Neural cell (in vitro differentiated cells): ENCODE measurements at regions not wholly inside any gene's neighbourhood (a gene's known extent, or its start where the extent isn't known, plus 50 kb on each side); places are given as distances from the start of the nearest gene placed in this dataset.
A peak's percentile ranks its signal among the peaks of the same experiment; 100 is the strongest.

Source experiments
- H2AFZ ChIP-seq: fragments of 200-600, 300-800 bp; sonication (generic), shearing (Covaris generic); 2 replicates; pipeline ENCODE4 v1.6.0; 2014; ENCODE audit warnings: low read depth, mild to moderate bottlenecking, antibody characterized with exemption, low read length, moderate library complexity
- H3F3A ChIP-seq: fragments of 200-600 bp; shearing (Covaris generic); 2 replicates; pipeline ENCODE4 v1.6.1; 2016; ENCODE audit warnings: mild to moderate bottlenecking, moderate library complexity, mixed read lengths, antibody characterized with exemption, low read length; ENCODE audit not compliant: insufficient read depth, poor library complexity, severe bottlenecking
- H3K27ac ChIP-seq: fragments of 200-600, 300-800 bp; sonication (generic), shearing (Covaris generic); 2 replicates; pipeline ENCODE4 v1.5.1; 2014; ENCODE audit warnings: mild to moderate bottlenecking, low read length, moderate library complexity
- H3K27me3 ChIP-seq: fragments of 300-800, 200-600 bp; sonication (generic), shearing (Covaris generic); 2 replicates; pipeline ENCODE4 v1.6.0; 2014; ENCODE audit warnings: mild to moderate bottlenecking, low read depth, low read length, moderate library complexity; ENCODE audit not compliant: insufficient read depth
- H3K36me3 ChIP-seq: fragments of 300-800, 200-600 bp; sonication (generic), shearing (Covaris generic); 2 replicates; pipeline ENCODE4 v1.5.1; 2014; ENCODE audit warnings: mild to moderate bottlenecking, antibody characterized with exemption, low read length, moderate library complexity; ENCODE audit not compliant: insufficient read depth
- H3K4me2 ChIP-seq: fragments of 300-800, 200-600 bp; sonication (generic), shearing (Covaris generic); 2 replicates; pipeline ENCODE4 v1.6.0; 2014; ENCODE audit warnings: mild to moderate bottlenecking, low read length
- H3K4me3 ChIP-seq: fragments of 300-800, 200-600 bp; sonication (generic), shearing (Covaris generic); 2 replicates; pipeline ENCODE4 v1.5.1; 2014; ENCODE audit warnings: mild to moderate bottlenecking, low read length, moderate library complexity
- H3K79me2 ChIP-seq: fragments of 200-600 bp; shearing (Covaris generic); replicated peaks from 2 replicates; pipeline ENCODE4 v1.6.0; 2014; ENCODE audit warnings: mild to moderate bottlenecking, low read length, moderate library complexity; ENCODE audit not compliant: insufficient read depth
- H3K9ac ChIP-seq: fragments of 300-800, 200-600 bp; sonication (generic), shearing (Covaris generic); 2 replicates; pipeline ENCODE4 v1.6.1; 2016; ENCODE audit warnings: mild to moderate bottlenecking, low read length, mixed read lengths
- H3K9me2 ChIP-seq: fragments of 200-600 bp; shearing (Covaris generic); 2 replicates; pipeline ENCODE4 v1.6.1; 2016; ENCODE audit warnings: mild to moderate bottlenecking, low read length, mixed read lengths; ENCODE audit not compliant: insufficient read depth
- H3K9me3 ChIP-seq: fragments of 200-600, 300-800 bp; sonication (generic), shearing (Covaris generic); 2 replicates; pipeline ENCODE4 v1.6.1; 2016; ENCODE audit warnings: mild to moderate bottlenecking, mixed run types, low read length, moderate library complexity, mixed read lengths
- H4K20me1 ChIP-seq: fragments of 200-600 bp; shearing (Covaris generic); 2 replicates; pipeline ENCODE4 v1.6.1; 2016; ENCODE audit warnings: mild to moderate bottlenecking, mixed run types; ENCODE audit not compliant: insufficient read depth
- EP300 ChIP-seq: fragments of 450-650 bp; conservative IDR thresholded peaks from 2 replicates; pipeline ENCODE4 v1.6.1; 2014; ENCODE audit warnings: antibody characterized with exemption, mild to moderate bottlenecking, moderate library complexity; ENCODE audit not compliant: poor library complexity, severe bottlenecking
- EZH2 ChIP-seq: fragments of 200-600, 300-800 bp; shearing (Covaris generic), sonication (generic); IDR thresholded peaks from 2 replicates; pipeline ENCODE4 v1.6.1; 2014; ENCODE audit warnings: antibody characterized with exemption, low read length, borderline replicate concordance, mild to moderate bottlenecking; ENCODE audit not compliant: insufficient read depth, poor library complexity, severe bottlenecking
- MXI1 ChIP-seq: fragments of 450-650 bp; conservative IDR thresholded peaks from 2 replicates; pipeline ENCODE4 v1.6.1; 2014; ENCODE audit warnings: antibody characterized with exemption, mild to moderate bottlenecking; ENCODE audit not compliant: poor library complexity, severe bottlenecking
- POLR2AphosphoS5 ChIP-seq: IDR thresholded peaks from 2 replicates; pipeline ENCODE4 v1.6.1; 2012
- RAD21 ChIP-seq: fragments of 450-650 bp; conservative IDR thresholded peaks from 2 replicates; pipeline ENCODE4 v1.6.1; 2014; ENCODE audit warnings: antibody characterized with exemption, mild to moderate bottlenecking, moderate library complexity
- SMC3 ChIP-seq: fragments of 450-650 bp; conservative IDR thresholded peaks from 2 replicates; pipeline ENCODE4 v1.6.1; 2014; ENCODE audit warnings: antibody characterized with exemption, mild to moderate bottlenecking, moderate library complexity; ENCODE audit not compliant: poor library complexity
- TAF1 ChIP-seq: IDR thresholded peaks from 2 replicates; pipeline ENCODE4 v1.6.1; 2012; ENCODE audit warnings: low read depth
- TF ChIP-seq, protein P1 (sequence below): fragments of 450-650 bp; IDR thresholded peaks from 2 replicates; pipeline ENCODE4 v1.5.1; 2014; ENCODE audit warnings: antibody characterized with exemption, mild to moderate bottlenecking, moderate library complexity; ENCODE audit not compliant: poor library complexity, severe bottlenecking
- TF ChIP-seq, protein P2 (sequence below): IDR thresholded peaks from 2 replicates; pipeline ENCODE4 v1.6.1; 2012; ENCODE audit warnings: borderline replicate concordance

- H3K4me3 ChIP-seq = no peak overlapping the region
- H3K27me3 ChIP-seq = no peaks in the 10 kb centered on the region
- TF ChIP-seq SMC3 (no peak), EP300 (no peak), RAD21 (no peak), TAF1 (no peak)
- TF ChIP-seq, protein P1, sequence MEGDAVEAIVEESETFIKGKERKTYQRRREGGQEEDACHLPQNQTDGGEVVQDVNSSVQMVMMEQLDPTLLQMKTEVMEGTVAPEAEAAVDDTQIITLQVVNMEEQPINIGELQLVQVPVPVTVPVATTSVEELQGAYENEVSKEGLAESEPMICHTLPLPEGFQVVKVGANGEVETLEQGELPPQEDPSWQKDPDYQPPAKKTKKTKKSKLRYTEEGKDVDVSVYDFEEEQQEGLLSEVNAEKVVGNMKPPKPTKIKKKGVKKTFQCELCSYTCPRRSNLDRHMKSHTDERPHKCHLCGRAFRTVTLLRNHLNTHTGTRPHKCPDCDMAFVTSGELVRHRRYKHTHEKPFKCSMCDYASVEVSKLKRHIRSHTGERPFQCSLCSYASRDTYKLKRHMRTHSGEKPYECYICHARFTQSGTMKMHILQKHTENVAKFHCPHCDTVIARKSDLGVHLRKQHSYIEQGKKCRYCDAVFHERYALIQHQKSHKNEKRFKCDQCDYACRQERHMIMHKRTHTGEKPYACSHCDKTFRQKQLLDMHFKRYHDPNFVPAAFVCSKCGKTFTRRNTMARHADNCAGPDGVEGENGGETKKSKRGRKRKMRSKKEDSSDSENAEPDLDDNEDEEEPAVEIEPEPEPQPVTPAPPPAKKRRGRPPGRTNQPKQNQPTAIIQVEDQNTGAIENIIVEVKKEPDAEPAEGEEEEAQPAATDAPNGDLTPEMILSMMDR = no peak
- no peak overlapping the region for H2AFZ ChIP-seq
- H3K36me3 ChIP-seq = no peaks in the 10 kb centered on the region
- H3K9me3 ChIP-seq = no peaks in the 10 kb centered on the region
- no peak overlapping the region for H3K27ac ChIP-seq
- no peak overlapping the region for H3K4me2 ChIP-seq
- no peaks in the 10 kb centered on the region for H3K9me2 ChIP-seq
- H3K79me2 ChIP-seq = no peaks in the 10 kb centered on the region
- H3K9ac ChIP-seq = no peak overlapping the region
- H3F3A ChIP-seq = no peaks in the 10 kb centered on the region
- no peaks in the 10 kb centered on the region for H4K20me1 ChIP-seq
Observed at GRCh38 chr6:43893073-43893472, 123.1 kb downstream of the VEGFA start.

DNA sequence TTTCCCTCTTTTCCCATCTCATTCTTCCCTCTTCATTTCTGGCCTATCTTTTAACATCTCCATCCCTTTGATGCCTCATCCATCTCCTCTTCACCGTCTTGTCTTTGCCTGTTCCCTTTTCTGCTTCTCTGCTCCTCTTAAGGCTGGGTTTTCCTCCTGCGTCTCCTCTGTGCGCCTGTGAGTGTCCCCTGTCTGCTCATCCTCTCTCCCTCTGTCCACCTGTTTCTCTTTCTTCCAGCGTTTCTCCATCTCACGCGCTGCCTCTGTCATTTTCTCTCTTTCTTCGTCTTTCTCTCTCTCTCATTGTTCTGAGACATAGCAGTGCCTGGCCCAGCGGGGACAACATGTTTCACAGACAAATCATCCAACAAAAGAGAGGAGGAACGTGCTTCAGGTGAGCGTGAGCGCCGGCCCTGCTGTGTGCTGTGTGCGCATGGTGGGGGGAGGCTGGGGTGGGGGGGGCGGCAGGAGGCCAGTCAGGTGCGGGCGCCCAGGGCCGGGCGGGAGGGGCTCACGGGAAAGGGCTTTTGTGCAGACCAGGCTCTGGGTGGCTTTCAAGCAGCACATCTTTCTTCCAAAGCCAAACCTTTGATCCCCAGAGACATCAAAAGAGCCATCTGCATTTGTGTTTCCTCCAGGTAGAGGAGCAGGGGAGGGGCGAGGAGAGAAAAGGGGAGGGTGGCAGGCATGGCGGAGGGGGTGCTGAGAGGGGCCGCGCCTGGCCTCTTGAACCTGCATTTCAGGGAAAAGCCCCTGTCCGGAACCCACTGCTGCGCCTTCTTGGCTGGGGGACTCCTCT is 121.3 kb downstream of the VEGFA start:
- Histone ChIP-seq H3K27me3 (no peaks in the 10 kb centered on the region), H3K36me3 (no peaks in the 10 kb centered on the region), H3K9me3 (no peaks in the 10 kb centered on the region), H2AFZ (peak overlapping the region; percentile 69), H3K9me2 (no peaks in the 10 kb centered on the region), H3F3A (no peaks in the 10 kb centered on the region), H3K79me2 (no peaks in the 10 kb centered on the region), H3K4me3 (no peak overlapping the region), H3K27ac (peak overlapping the region; percentile 31), H4K20me1 (no peaks in the 10 kb centered on the region), H3K9ac (peak overlapping the region; percentile 42), H3K4me2 (no peak overlapping the region)
- no peak for TF ChIP-seq SMC3
- no peak for TF ChIP-seq EP300
- no peak for TF ChIP-seq POLR2AphosphoS5
- no peak for TF ChIP-seq MXI1
- no peak for TF ChIP-seq RAD21
- no peak for TF ChIP-seq TAF1
- TF ChIP-seq, protein P2, sequence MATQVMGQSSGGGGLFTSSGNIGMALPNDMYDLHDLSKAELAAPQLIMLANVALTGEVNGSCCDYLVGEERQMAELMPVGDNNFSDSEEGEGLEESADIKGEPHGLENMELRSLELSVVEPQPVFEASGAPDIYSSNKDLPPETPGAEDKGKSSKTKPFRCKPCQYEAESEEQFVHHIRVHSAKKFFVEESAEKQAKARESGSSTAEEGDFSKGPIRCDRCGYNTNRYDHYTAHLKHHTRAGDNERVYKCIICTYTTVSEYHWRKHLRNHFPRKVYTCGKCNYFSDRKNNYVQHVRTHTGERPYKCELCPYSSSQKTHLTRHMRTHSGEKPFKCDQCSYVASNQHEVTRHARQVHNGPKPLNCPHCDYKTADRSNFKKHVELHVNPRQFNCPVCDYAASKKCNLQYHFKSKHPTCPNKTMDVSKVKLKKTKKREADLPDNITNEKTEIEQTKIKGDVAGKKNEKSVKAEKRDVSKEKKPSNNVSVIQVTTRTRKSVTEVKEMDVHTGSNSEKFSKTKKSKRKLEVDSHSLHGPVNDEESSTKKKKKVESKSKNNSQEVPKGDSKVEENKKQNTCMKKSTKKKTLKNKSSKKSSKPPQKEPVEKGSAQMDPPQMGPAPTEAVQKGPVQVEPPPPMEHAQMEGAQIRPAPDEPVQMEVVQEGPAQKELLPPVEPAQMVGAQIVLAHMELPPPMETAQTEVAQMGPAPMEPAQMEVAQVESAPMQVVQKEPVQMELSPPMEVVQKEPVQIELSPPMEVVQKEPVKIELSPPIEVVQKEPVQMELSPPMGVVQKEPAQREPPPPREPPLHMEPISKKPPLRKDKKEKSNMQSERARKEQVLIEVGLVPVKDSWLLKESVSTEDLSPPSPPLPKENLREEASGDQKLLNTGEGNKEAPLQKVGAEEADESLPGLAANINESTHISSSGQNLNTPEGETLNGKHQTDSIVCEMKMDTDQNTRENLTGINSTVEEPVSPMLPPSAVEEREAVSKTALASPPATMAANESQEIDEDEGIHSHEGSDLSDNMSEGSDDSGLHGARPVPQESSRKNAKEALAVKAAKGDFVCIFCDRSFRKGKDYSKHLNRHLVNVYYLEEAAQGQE = no peak
- TF ChIP-seq, protein P1 = no peak
- TF ChIP-seq EZH2 = no peak
